Upper lobe of right lung (tissue), 1 donor: ENCODE measurements at regions not wholly inside any gene's neighbourhood (a gene's known extent, or its start where the extent isn't known, plus 50 kb on each side); places are given as distances from the start of the nearest gene placed in this dataset.
A peak's percentile ranks its signal among the peaks of the same experiment; 100 is the strongest.

Source experiments
- ATAC-seq: fragments of 200-7000 bp; cut with Tn5 transposase; one replicate; pipeline ENCODE4 v1.9.1; 2020; ENCODE audit warnings: mild to moderate bottlenecking, moderate library complexity
- DNase-seq: peaks from one replicate; pipeline ENCODE4 v3.0.0-alpha.2; 2020
- H3K27ac ChIP-seq: fragments of 200-600 bp; one replicate; pipeline ENCODE4 v1.8.0; 2022
- H3K27me3 ChIP-seq: fragments of 200-600 bp; one replicate; pipeline ENCODE4 v1.8.0; 2022; ENCODE audit warnings: mild to moderate bottlenecking
- H3K36me3 ChIP-seq: fragments of 200-600 bp; one replicate; pipeline ENCODE4 v1.8.0; 2022
- H3K4me1 ChIP-seq: fragments of 200-600 bp; one replicate; pipeline ENCODE4 v1.8.0; 2022
- H3K4me3 ChIP-seq: fragments of 200-600 bp; one replicate; pipeline ENCODE4 v1.8.0; 2022; ENCODE audit warnings: mild to moderate bottlenecking
- H3K9me3 ChIP-seq: fragments of 200-600 bp; one replicate; pipeline ENCODE4 v1.8.0; 2022
- CTCF ChIP-seq: fragments of 200-600 bp; IDR thresholded peaks from one replicate; pipeline ENCODE4 v1.8.0; 2022; ENCODE audit warnings: antibody characterized with exemption
- intact Hi-C: fragments of 100-400 bp; cut with DNase I; formaldehyde crosslinking; loops from one replicate; pipeline ENCODE4 v1.11.0; 2022
- donor health status: DM: no; HTN: yes; CAD: no; lungs with severe emphysema.

- no peaks in the 10 kb centered on the region for H3K27me3 ChIP-seq
- DNase-seq, result no peak
- TF ChIP-seq CTCF, result no peak
- no peak overlapping the region for H3K4me3 ChIP-seq
- no peaks in the 10 kb centered on the region for H3K36me3 ChIP-seq
- no peaks in the 10 kb centered on the region for H3K4me1 ChIP-seq
- H3K27ac ChIP-seq, result no peak overlapping the region
- intact Hi-C loops, result no loop called here
- H3K9me3 ChIP-seq, result no peaks in the 10 kb centered on the region
- ATAC-seq, result no peak
These were observed 58.8 kb upstream of the ABCC4 start for GRCh38 chr13:95360052-95360451.

- H3K36me3 ChIP-seq, result no peaks in the 10 kb centered on the region
- intact Hi-C loops, result no loop called here
- no peaks in the 10 kb centered on the region for H3K27me3 ChIP-seq
- no peak overlapping the region for H3K4me3 ChIP-seq
- H3K4me1 ChIP-seq, result no peaks in the 10 kb centered on the region
- no peak for TF ChIP-seq CTCF
- no peaks in the 10 kb centered on the region for H3K9me3 ChIP-seq
- no peak for ATAC-seq
- no peak for DNase-seq
- H3K27ac ChIP-seq, result no peak overlapping the region
These were observed 59.3 kb upstream of the ABCC4 start for GRCh38 chr13:95360464-95361097.

GRCh38 chr13:95361686-95362085 is 60.4 kb upstream of the ABCC4 start:
- intact Hi-C loops, result no loop called here
- no peak overlapping the region for H3K4me3 ChIP-seq
- no peaks in the 10 kb centered on the region for H3K4me1 ChIP-seq
- TF ChIP-seq CTCF, result no peak
- no peak overlapping the region for H3K27ac ChIP-seq
- H3K9me3 ChIP-seq, result no peaks in the 10 kb centered on the region
- ATAC-seq (no peak), DNase-seq (no peak)
- H3K36me3 ChIP-seq, result no peaks in the 10 kb centered on the region
- H3K27me3 ChIP-seq, result no peaks in the 10 kb centered on the region

- Histone ChIP-seq H3K27me3 (no peaks in the 10 kb centered on the region), H3K4me1 (no peaks in the 10 kb centered on the region), H3K9me3 (no peaks in the 10 kb centered on the region), H3K36me3 (no peaks in the 10 kb centered on the region), H3K4me3 (no peak overlapping the region), H3K27ac (no peak overlapping the region)
- no peak for ATAC-seq
- intact Hi-C loops, result no loop called here
- no peak for TF ChIP-seq CTCF
- DNase-seq, result no peak
These were observed 61.4 kb upstream of the ABCC4 start for GRCh38 chr13:95362666-95363065.

- Histone ChIP-seq H3K9me3 (no peaks in the 10 kb centered on the region), H3K27ac (no peak overlapping the region), H3K4me1 (no peaks in the 10 kb centered on the region), H3K27me3 (no peaks in the 10 kb centered on the region), H3K36me3 (no peaks in the 10 kb centered on the region), H3K4me3 (no peak overlapping the region)
- DNase-seq (no peak), ATAC-seq (peak; percentile 46)
- no peak for TF ChIP-seq CTCF
- intact Hi-C loops, result no loop called here
These were observed 66.1 kb upstream of the ABCC4 start for GRCh38 chr13:95367309-95367843.

GRCh38 chr13:95368998-95369397 is 67.7 kb upstream of the ABCC4 start:
- no peaks in the 10 kb centered on the region for H3K27me3 ChIP-seq
- H3K4me1 ChIP-seq, result no peaks in the 10 kb centered on the region
- ATAC-seq (no peak), DNase-seq (no peak)
- no peak overlapping the region for H3K27ac ChIP-seq
- intact Hi-C loops, result no loop called here
- H3K4me3 ChIP-seq, result no peak overlapping the region
- no peaks in the 10 kb centered on the region for H3K9me3 ChIP-seq
- no peaks in the 10 kb centered on the region for H3K36me3 ChIP-seq
- TF ChIP-seq CTCF, result no peak
